T-helper 1 cell treated with Interleukin-12 subunit alpha and Interleukin-12 subunit beta and Interleukin-4 antibody, amounts not matched to agents 30 μg/mL and 1 μg/mL, for 36 hours (primary cell): ENCODE measurements at regions not wholly inside any gene's neighbourhood (a gene's known extent, or its start where the extent isn't known, plus 50 kb on each side); places are given as distances from the start of the nearest gene placed in this dataset.
A peak's percentile ranks its signal among the peaks of the same experiment; 100 is the strongest.
"Not testable (repeated sequence)": the region's sequence is repeated elsewhere in the genome, so short reads cannot be mapped to it uniquely, and the experiment has no call there.

Experiments
- H3K27ac Mint-ChIP-seq: one replicate; pipeline ENCODE4 v1.8.0; 2021; ENCODE audit warnings: mild to moderate bottlenecking, mixed read lengths
- H3K27me3 Mint-ChIP-seq: one replicate; pipeline ENCODE4 v1.8.0; 2021; ENCODE audit warnings: low read depth, mixed read lengths
- H3K36me3 Mint-ChIP-seq: one replicate; pipeline ENCODE4 v1.8.0; 2021; ENCODE audit warnings: low read depth, mixed read lengths
- H3K4me1 Mint-ChIP-seq: one replicate; pipeline ENCODE4 v1.8.0; 2021; ENCODE audit warnings: low read depth, mixed read lengths
- H3K4me3 Mint-ChIP-seq: one replicate; pipeline ENCODE4 v1.8.0; 2021; ENCODE audit warnings: mild to moderate bottlenecking, moderate library complexity, mixed read lengths
- H3K9me3 Mint-ChIP-seq: one replicate; pipeline ENCODE4 v1.8.0; 2021; ENCODE audit warnings: mixed read lengths

DNA sequence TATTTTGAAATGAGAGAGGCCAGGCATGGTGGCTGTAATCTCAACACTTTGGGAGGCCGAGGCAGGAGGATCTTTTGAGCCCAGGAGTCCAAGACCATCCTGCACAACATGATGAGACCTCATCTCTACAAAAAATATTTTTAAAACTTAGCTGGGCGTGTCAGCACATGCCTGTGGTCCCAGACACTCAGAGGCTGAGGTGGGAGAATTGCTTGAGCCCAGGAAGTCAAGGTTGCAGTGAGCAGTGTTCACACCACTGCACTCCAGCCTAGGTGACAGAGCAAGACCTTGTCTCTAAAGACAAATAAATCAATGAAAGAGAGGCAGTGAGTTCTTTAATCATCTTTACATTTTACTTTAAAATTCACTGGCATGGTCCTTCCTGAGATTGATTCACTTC lies 124.5 kb downstream of the DUSP6 start:
- Mint-ChIP-seq H3K27me3 (no peaks in the 10 kb centered on the region), H3K4me1 (peaks cover 69% of the 10 kb centered on the region), H3K27ac (no peak overlapping the region), H3K36me3 (peaks cover 6% of the 10 kb centered on the region), H3K9me3 (no peaks in the 10 kb centered on the region), H3K4me3 (no peak overlapping the region)

DNA sequence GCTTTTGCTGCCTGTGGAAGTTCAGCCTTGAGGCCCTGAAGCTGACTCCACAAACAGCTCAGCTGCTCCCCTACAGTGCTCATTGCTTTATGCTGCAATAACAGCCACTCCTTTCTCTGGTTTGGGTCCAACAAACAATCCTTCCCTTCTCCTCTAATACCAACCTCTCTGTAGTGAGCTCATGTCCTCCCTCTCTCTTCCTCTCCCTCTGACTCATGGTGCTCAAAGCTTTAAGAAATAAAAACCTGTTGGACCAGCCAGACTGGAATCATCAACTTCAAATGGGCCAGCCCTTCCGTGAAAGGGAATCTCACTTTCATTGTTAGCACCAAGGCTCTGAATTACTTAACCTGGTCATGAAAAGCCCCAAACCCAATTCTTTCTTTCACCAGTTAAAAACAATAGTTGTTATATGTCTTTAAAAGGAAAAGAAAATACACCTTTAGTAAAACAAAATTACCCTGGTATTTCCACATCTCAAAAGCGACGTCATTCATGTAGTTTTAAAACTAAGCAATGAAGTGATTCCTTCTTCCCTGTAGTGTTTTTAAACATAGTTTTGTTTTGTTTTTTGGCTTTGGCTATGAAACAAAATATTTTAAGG lies 126.4 kb downstream of the DUSP6 start:
- Mint-ChIP-seq H3K27me3 (no peaks in the 10 kb centered on the region), H3K36me3 (peaks cover 9% of the 10 kb centered on the region), H3K27ac (peak overlapping the region; percentile 98), H3K9me3 (peaks cover 2% of the 10 kb centered on the region), H3K4me1 (peaks cover 67% of the 10 kb centered on the region), H3K4me3 (peak overlapping the region; percentile 59)

DNA sequence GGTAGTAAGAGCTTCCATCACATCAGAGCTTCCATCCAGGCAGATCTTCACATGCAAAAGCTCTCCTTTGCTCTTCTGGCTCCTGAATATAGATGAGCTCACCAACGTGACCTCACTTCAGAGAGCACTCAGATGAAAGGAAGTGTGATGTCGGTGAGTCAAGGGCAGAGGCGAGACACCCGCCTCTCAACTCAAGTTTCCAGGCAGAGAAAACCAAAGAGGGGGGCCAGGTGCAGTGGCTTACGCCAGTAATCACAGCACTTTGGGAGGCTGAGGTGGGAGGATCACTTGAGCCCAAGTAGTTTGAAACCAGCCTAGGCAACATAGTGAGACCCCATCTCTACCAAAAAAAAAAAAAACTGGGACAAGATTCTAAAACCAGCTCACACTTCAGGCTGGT lies 126.9 kb downstream of the DUSP6 start:
- peaks cover 65% of the 10 kb centered on the region for H3K4me1 Mint-ChIP-seq
- no peaks in the 10 kb centered on the region for H3K27me3 Mint-ChIP-seq
- H3K27ac Mint-ChIP-seq: peak overlapping the region; percentile 98
- peak overlapping the region; percentile 59 for H3K4me3 Mint-ChIP-seq
- H3K36me3 Mint-ChIP-seq: peaks cover 13% of the 10 kb centered on the region
- peaks cover 7% of the 10 kb centered on the region for H3K9me3 Mint-ChIP-seq

DNA sequence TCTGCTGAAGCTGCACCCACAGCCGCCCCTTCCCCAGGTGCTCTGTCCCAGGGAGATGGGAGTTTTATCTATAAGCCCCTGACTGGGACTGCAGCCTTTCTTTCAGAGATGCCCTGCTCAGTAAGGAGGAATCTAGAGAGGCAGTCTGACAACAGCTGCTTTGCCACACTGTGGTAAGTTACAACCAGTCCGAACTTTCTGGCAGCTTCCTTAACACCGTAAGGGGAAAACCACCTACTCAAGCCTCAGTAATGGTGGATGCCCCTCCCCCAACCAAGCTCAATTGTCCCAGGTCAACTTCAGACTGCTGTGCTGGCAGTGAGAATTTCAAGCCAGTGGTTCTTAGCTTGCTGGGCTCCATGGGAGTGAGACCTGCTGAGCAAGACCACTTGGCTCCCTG lies 129.7 kb downstream of the DUSP6 start:
- H3K27ac Mint-ChIP-seq: peak overlapping the region; percentile 58
- H3K9me3 Mint-ChIP-seq: peaks cover 20% of the 10 kb centered on the region
- not testable (repeated sequence) for H3K4me3 Mint-ChIP-seq, H3K27me3 Mint-ChIP-seq
- H3K4me1 Mint-ChIP-seq: peaks cover 53% of the 10 kb centered on the region
- H3K36me3 Mint-ChIP-seq: peaks cover 17% of the 10 kb centered on the region

DNA sequence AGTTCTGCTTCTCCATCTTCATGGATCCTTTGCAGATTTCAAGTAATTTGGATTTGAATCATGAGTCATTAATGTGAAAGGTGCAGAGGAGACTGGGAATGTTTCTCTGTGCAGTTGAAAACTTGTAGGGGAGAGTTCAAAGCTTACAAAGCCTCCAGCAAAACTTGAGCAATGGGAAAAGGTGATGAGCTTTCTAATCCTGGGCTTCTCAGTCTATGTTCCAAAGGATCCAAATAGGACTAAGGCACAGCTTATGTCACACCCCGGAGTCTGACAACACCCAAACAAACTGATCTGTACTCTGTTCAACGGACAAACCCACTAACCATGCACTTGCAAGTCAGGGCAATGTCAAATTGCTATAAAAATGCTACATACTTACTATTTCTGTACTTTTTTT lies 134.8 kb downstream of the DUSP6 start:
- H3K4me3 Mint-ChIP-seq: no peak overlapping the region
- peaks cover 13% of the 10 kb centered on the region for H3K36me3 Mint-ChIP-seq
- peaks cover 20% of the 10 kb centered on the region for H3K9me3 Mint-ChIP-seq
- H3K4me1 Mint-ChIP-seq: peaks cover 19% of the 10 kb centered on the region
- H3K27me3 Mint-ChIP-seq: no peaks in the 10 kb centered on the region
- no peak overlapping the region for H3K27ac Mint-ChIP-seq

DNA sequence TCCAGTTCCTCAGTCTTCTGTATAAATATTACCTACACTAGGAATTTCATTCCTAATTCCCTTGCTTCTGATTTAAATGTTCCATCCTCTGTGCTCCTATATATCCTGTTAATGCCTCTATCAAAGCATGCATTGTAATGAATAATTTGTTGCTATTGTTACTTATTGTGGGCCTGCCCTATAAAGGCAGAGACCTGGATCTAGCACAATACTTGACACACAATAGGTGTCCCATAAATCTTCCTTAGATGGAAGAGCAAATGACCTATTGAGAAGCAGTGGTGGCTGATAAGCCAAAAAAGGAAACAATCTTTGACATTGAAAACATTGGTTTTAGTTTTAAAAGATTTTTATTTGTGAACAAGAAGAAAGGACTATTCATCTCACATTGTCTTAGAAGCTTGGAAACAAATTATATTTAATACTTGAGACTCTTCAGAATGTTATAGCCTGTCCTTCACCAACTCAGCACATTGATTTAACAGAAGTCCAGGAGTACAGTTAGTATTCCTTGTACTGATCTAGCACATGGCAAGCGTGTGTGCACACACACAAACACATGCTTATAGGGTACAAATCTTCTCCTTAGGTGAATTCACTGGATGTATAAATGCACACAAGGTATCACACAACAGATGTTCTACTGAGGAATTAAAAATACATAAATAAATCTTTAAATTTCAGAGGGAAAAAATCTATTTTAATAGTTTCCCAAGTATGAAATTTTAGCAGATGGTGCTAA lies 135.9 kb downstream of the DUSP6 start:
- Mint-ChIP-seq H3K27ac (no peak overlapping the region), H3K9me3 (peaks cover 20% of the 10 kb centered on the region), H3K36me3 (peaks cover 11% of the 10 kb centered on the region), H3K27me3 (no peaks in the 10 kb centered on the region), H3K4me1 (peaks cover 18% of the 10 kb centered on the region), H3K4me3 (no peak overlapping the region)

DNA sequence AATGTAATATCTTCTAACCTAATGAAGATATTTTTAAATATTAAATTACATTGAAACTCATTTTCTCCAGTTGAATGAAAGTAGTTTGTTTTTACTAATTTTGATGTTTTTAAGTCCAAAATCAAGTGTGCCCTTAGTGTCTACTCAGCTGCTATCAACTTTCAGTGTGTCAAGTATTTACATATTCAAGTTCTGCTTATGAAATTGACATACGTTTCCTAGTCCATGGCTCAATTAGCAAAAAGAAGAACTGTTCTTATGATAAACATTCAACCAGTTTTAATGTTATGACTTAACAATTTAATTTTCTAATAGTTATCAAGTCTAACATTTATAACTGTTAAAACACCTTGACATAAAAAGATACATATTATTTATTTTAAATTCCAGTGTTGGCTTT lies 137.1 kb downstream of the DUSP6 start:
- peaks cover 18% of the 10 kb centered on the region for H3K4me1 Mint-ChIP-seq

DNA sequence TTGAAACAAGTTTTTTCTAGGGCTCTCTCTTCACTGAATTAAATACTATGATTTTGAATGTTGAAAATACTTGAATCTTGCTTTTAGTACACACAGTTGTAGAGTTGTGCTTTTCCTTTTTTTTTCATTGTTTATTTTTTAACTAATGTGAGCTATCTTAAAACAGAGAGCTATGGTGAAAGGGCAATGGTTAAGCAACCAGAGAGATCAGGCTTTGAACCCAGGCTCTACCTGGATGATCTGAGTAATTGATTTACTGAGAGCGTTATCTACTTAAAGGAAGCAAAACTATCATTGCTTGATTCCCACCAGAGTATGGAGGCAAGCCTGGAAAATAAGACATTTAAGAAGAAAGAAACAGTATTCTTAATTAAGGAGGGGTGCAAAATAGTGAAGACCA lies 138.6 kb downstream of the DUSP6 start:
- Mint-ChIP-seq H3K4me1 (peaks cover 18% of the 10 kb centered on the region), H3K36me3 (peaks cover 2% of the 10 kb centered on the region), H3K4me3 (no peak overlapping the region), H3K9me3 (peaks cover 2% of the 10 kb centered on the region), H3K27ac (no peak overlapping the region), H3K27me3 (no peaks in the 10 kb centered on the region)

More for the DNA sequence above, 137.1 kb downstream of the DUSP6 start:
- H3K36me3 Mint-ChIP-seq: peaks cover 5% of the 10 kb centered on the region
- H3K27me3 Mint-ChIP-seq: no peaks in the 10 kb centered on the region
- H3K9me3 Mint-ChIP-seq: peaks cover 13% of the 10 kb centered on the region
- H3K4me3 Mint-ChIP-seq: no peak overlapping the region
- no peak overlapping the region for H3K27ac Mint-ChIP-seq

DNA sequence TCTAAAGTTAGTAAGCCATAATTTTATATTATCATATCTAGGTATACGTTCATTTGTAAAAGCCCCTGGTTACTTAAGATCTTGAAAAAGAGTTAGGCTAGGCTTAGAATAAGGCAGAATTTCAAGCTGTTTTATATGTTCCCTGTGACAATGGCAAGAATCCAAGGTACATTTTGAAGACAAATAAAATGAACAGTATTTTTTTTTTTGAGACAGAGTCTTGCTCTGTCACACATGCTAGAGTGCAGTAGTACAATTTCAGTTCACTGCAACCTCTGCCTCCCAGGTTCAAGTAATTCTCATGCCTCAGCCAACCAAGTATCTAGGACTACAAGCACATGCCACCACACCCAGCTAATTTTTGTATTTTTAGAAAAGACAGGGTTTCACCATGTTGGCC lies 139.2 kb downstream of the DUSP6 start:
- no peaks in the 10 kb centered on the region for H3K27me3 Mint-ChIP-seq
- no peaks in the 10 kb centered on the region for H3K9me3 Mint-ChIP-seq
- H3K4me1 Mint-ChIP-seq: peaks cover 19% of the 10 kb centered on the region
- peaks cover 4% of the 10 kb centered on the region for H3K36me3 Mint-ChIP-seq
- H3K27ac Mint-ChIP-seq: no peak overlapping the region
- no peak overlapping the region for H3K4me3 Mint-ChIP-seq

DNA sequence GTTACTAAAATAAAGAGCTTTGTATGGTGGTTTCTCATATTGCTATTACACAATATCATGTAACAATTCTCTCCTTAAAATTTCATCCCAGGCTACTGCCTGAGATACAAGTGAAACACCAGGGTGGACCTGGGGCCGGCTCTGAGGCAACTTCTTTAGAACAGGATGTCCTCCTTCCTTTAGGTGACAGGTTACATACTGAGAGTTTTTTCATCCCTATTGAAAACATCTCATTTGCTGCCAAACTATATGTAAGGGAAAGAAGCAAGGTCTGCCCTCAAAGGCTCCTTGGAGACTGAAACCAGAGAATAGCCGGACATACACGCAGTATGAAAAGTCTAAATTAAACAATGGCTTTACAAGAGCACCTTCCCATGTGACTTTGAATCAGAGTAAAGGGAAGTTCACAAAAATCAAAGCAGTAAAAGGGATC lies 139.9 kb downstream of the DUSP6 start:
- no peaks in the 10 kb centered on the region for H3K27me3 Mint-ChIP-seq
- no peak overlapping the region for H3K4me3 Mint-ChIP-seq
- no peaks in the 10 kb centered on the region for H3K9me3 Mint-ChIP-seq
- H3K27ac Mint-ChIP-seq: no peak overlapping the region
- H3K36me3 Mint-ChIP-seq: peaks cover 4% of the 10 kb centered on the region
- peaks cover 19% of the 10 kb centered on the region for H3K4me1 Mint-ChIP-seq

DNA sequence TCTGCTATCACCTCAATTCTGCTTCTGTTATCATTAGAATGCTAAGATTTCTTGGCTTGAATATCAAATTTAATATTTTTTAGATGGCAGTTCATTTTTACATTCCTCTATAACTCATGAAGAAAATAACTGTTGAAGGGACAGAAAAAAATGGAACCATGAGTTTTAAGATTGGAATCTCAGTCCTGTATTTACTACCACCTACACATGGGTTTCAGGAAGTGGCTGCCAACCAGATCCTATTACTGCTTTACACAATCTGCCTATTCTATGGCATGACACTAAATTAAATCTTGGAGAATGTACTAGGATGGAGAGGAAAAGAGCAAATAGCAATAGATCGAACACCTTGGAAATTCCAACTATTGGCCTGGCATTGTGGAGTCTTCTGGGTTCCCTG lies 140.8 kb downstream of the DUSP6 start:
- peaks cover 20% of the 10 kb centered on the region for H3K4me1 Mint-ChIP-seq

DNA sequence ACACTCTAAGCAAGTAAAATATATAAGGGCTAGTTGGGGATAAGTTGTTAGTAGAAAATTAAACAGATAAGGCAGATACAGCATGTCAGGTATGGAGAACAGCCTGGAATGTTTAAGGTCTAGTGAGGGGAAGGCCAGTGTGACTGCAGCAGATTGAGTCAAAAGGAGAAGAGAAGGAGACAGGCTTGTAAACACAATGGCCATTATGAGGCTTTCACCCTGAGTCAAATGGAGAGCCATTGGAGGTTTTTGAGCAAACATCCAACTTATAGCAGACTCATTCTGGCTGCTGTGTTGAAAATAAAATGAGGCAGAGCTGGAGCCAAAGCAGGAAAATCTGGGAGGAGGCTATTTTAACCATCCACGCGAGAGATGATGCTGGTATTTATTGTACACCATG lies 142.0 kb downstream of the DUSP6 start:
- no peak overlapping the region for H3K27ac Mint-ChIP-seq
- H3K36me3 Mint-ChIP-seq: peaks cover 5% of the 10 kb centered on the region
- peaks cover 23% of the 10 kb centered on the region for H3K4me1 Mint-ChIP-seq
- H3K4me3 Mint-ChIP-seq: no peak overlapping the region
- H3K27me3 Mint-ChIP-seq: no peaks in the 10 kb centered on the region
- no peaks in the 10 kb centered on the region for H3K9me3 Mint-ChIP-seq

More for the DNA sequence above, 140.8 kb downstream of the DUSP6 start:
- Mint-ChIP-seq H3K36me3 (peaks cover 2% of the 10 kb centered on the region), H3K27ac (no peak overlapping the region), H3K27me3 (no peaks in the 10 kb centered on the region), H3K9me3 (no peaks in the 10 kb centered on the region), H3K4me3 (no peak overlapping the region)

DNA sequence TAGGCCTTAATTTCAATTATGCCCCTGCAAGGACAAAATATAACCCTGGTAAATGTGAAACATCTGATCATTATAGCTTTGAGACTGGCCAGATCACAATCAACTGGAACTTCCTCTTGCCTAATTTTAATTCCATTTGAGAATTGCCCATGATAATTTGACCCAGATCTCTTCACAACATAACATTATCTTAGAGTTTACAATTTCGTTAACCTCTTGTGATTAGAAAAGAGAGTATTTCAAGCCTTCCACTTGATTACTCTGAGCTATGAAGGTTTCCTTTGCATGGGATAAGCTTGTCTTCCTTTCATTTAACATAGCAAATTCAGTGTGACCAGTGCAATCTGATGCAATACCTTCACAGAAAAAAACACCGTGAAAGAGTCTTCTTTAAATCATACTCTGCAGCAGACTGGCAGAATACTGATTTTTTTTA lies 143.6 kb downstream of the DUSP6 start:
- peaks cover 5% of the 10 kb centered on the region for H3K36me3 Mint-ChIP-seq
- H3K4me3 Mint-ChIP-seq: no peak overlapping the region
- no peaks in the 10 kb centered on the region for H3K9me3 Mint-ChIP-seq
- H3K4me1 Mint-ChIP-seq: peaks cover 23% of the 10 kb centered on the region
- H3K27ac Mint-ChIP-seq: no peak overlapping the region
- H3K27me3 Mint-ChIP-seq: no peaks in the 10 kb centered on the region

DNA sequence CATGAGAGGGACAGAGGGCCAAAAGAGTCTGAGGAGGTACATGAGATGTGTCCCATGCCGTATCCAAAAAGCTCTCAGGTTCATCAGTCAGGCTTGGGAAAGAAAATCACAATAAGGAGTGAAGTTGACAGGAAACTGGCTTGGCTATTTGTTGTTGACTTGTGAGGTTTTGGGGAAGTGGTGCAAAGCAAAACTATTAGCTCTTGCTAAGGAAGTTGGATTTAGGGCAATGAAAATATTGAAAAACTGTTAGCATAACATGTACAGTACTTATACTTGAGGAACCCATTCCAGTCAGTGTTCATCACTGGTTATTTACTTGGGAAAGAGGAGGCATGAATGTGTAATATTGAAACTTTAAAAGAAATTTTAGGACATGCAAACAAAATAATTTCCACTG lies 145.9 kb downstream of the DUSP6 start:
- Mint-ChIP-seq H3K27me3 (no peaks in the 10 kb centered on the region), H3K4me3 (no peak overlapping the region), H3K27ac (no peak overlapping the region), H3K4me1 (peaks cover 17% of the 10 kb centered on the region), H3K9me3 (no peaks in the 10 kb centered on the region), H3K36me3 (peaks cover 5% of the 10 kb centered on the region)

DNA sequence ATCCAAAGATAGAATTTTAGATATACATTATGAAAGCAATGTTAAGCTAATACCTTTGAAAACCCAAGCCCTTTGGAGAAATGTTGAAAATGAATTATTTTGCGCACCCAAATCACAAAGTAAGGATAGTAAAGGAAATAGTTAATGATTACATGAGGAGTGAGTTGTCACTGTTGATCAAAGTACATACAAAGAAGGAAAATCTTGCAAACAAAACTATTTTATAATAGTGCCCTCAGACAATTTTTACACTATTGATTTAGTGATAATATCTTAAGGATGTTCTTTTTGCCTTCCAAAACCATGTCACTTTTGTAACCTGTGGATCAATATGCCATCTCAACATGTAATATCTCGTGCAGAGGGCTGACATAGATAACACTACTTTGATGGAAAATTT lies 146.8 kb downstream of the DUSP6 start:
- Mint-ChIP-seq H3K4me3 (no peak overlapping the region), H3K9me3 (no peaks in the 10 kb centered on the region), H3K4me1 (peaks cover 17% of the 10 kb centered on the region), H3K27ac (no peak overlapping the region), H3K27me3 (no peaks in the 10 kb centered on the region), H3K36me3 (peaks cover 6% of the 10 kb centered on the region)
